GM12891 (cell line): ENCODE measurements at regions not wholly inside any gene's neighbourhood (a gene's known extent, or its start where the extent isn't known, plus 50 kb on each side); places are given as distances from the start of the nearest gene placed in this dataset.

Experiments
- PAX5 ChIP-seq: IDR thresholded peaks from 2 replicates; pipeline ENCODE4 v1.6.1; 2011; ENCODE audit warnings: low read length, moderate library complexity, mild to moderate bottlenecking; ENCODE audit not compliant: insufficient read depth, severe bottlenecking
- POLR2A ChIP-seq: IDR thresholded peaks from 2 replicates; pipeline ENCODE4 v1.6.1; 2011; ENCODE audit warnings: low read depth, low read length, control low read depth
- POLR2AphosphoS5 ChIP-seq: IDR thresholded peaks from 2 replicates; pipeline ENCODE4 v1.6.1; 2011; ENCODE audit warnings: low read depth, low read length, control low read depth
- POU2F2 ChIP-seq: IDR thresholded peaks from 2 replicates; pipeline ENCODE4 v1.6.1; 2011; ENCODE audit warnings: low read depth, mild to moderate bottlenecking, control low read depth, low read length, moderate library complexity
- SPI1 ChIP-seq: IDR thresholded peaks from 2 replicates; pipeline ENCODE4 v1.6.1; 2011; ENCODE audit warnings: low read depth, low read length, control low read depth
- TAF1 ChIP-seq: IDR thresholded peaks from 2 replicates; pipeline ENCODE4 v1.6.1; 2011; ENCODE audit warnings: low read depth, low read length, control low read depth

GRCh38 chr11:130819625-130820024 lies 96.7 kb downstream of the SNX19 start:
- TF ChIP-seq POLR2AphosphoS5 (no peak), POLR2A (no peak), POU2F2 (no peak), TAF1 (no peak), SPI1 (no peak), PAX5 (no peak)
